ENCODE measurements at regions not wholly inside any gene's neighbourhood (a gene's known extent, or its start where the extent isn't known, plus 50 kb on each side); places are given as distances from the start of the nearest gene placed in this dataset.
"Not testable (repeated sequence)": the region's sequence is repeated elsewhere in the genome, so short reads cannot be mapped to it uniquely, and the experiment has no call there.

DNA sequence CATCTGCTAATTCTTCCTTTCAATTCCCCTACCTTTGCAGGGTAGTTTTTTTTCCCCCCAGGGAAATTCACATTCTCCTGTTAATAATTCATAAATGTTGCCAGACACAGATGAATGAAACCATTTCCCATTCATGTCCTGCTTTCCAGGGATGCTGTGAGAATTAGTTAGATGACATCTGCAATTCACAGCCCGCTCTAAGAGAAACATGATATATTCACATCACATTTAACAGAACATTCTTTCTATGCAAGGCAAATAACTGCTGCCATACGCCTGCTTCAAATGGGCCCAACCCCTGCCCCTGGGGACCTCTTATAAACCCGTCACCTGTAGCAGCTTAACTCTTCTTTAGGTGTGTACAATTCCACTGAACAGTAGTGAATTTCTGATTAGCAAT lies 110.6 kb upstream of the CTAGE1 start:
- in situ Hi-C loops (cut with HindIII; ENCODE audit: low pct_unique_long_range_greater_than_20kb, low sequenced_read_pairs) = no loop called here
- DNase-seq (ENCODE audit: low read depth, low spot score) = no peak

DNA sequence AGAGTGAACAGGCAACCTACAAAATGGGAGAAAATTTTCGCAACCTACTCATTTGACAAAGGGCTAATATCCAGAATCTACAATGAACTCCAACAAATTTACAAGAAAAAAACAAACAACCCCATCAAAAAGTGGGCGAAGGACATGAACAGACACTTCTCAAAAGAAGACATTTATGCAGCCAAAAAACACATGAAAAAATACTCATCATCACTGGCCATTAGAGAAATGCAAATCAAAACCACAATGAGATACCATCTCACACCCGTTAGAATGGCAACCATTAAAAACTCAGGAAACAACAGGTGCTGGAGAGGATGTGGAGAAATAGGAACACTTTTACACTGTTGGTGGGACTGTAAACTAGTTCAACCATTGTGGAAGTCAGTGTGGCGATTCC lies 117.0 kb upstream of the CTAGE1 start:
- in situ Hi-C loops (cut with HindIII; ENCODE audit: low pct_unique_long_range_greater_than_20kb, low sequenced_read_pairs); DNase-seq (ENCODE audit: low read depth, low spot score): not testable (repeated sequence)

DNA sequence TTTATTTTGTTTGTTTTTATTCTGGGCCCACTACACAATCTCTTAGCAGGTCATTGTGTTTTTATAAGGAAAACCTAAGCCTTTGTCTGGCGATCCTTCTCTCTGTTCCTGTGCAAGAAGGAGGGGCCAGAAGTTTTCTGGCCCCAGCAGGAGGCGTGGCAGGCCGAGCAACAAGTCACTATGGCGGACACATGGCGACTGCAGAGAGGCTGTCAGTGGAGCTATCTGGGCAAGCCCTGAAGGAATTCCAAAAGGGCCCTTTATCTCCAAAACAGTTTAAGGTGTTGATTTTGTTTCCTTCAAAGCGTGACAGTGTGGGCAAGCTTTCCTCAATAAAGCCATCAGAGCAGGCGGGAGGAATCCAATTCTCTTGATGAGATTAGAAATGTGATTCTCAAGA lies 118.8 kb upstream of the CTAGE1 start:
- in situ Hi-C loops (cut with HindIII; ENCODE audit: low pct_unique_long_range_greater_than_20kb, low sequenced_read_pairs) = no loop called here
- DNase-seq (ENCODE audit: low read depth, low spot score) = no peak

DNA sequence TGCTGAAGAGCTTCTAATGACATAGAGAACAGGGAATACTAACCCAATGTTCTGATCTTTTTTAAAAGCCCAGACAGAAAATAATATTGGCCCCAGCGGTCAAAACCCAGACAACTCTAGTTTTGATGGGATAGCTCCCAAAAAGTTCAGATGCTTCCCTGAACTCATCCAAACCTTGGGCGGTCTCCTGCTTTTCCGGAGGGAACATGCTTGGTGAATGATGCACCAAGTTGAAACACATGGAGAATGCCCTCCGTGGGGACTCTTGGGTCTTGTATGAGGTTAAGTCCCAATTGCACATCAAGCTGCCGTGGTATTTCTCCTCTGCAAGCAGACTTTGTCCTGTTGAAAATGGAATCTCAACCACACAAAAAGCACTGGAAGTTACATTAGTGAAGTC lies 120.7 kb upstream of the CTAGE1 start:
- in situ Hi-C loops (cut with HindIII; ENCODE audit: low pct_unique_long_range_greater_than_20kb, low sequenced_read_pairs) = no loop called here
- no peak for DNase-seq (ENCODE audit: low read depth, low spot score)

DNA sequence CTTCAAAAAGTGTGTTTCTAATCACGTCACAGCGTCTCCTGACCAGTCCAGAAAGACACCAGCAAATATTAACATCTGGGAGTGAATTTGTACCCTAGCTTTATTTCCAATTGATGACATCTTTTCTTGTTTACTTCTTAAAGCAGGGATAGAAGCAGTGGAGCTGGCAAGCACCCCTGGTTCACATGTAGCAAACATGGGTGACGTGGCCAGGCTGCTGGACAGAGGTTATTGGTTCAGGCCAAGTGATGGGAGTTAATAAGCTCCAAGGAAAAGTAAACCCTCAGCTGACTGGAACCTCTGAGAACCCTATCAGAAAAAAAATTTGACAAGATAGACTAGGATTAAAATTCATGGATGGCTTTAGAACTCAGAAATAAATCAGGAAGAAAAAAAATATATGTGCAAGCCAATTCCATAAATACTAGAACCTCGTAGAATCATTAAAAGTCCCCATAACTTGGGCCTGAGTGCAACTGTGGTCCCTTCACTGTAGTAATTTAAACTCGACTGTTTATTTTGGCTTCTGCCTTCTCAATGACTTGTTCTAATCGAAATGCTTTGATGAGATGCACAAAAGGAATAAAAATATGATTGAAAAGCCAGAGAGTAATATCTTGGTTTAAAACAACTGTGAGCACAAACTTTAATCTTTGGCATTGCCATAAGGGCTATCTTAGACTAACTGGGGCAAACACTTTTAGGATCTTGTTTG lies 121.5 kb upstream of the CTAGE1 start:
- in situ Hi-C loops (cut with HindIII; ENCODE audit: low pct_unique_long_range_greater_than_20kb, low sequenced_read_pairs) = no loop called here
- no peak for DNase-seq (ENCODE audit: low read depth, low spot score)

DNA sequence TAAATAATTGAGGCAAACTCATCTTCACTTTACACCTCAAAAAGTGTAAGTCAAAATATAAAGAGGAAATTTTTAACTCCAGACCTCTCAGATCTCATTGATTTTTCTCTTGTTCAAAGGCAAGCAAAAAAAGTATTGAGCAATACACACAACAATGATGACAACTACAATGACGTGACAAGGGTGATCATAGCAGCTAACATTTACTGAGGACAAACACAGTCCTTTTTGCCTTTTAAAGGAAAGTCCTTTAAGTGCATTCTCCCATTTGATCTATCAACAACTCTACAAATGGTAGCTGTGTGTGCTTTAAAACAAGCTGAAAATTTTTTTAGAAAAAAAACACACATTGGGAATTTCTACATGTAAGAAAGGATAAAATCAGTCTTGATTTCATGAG lies 123.5 kb upstream of the CTAGE1 start:
- DNase-seq (ENCODE audit: low read depth, low spot score) = no peak
- in situ Hi-C loops (cut with HindIII; ENCODE audit: low pct_unique_long_range_greater_than_20kb, low sequenced_read_pairs) = no loop called here

DNA sequence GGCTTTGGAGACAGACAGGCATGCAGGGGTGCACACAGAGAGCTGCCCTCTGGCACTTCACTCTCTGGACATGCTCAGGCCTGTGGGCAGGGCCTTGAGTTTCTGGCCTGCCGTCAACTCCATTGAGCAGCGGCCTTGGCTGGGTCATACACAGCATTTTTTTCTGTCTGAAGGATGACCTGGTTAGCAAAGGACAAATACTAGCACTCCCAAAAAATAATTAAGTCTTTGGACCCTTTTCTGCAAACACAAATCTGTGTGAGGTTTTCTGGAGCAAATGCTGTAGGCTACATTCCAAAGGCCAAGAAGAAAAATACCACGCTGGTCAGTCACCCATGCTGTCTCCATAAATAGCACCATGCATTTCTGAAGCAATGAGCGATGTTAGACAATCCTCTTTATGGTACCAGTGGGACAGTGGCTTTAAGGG lies 124.7 kb upstream of the CTAGE1 start:
- in situ Hi-C loops (cut with HindIII; ENCODE audit: low pct_unique_long_range_greater_than_20kb, low sequenced_read_pairs) = no loop called here

DNA sequence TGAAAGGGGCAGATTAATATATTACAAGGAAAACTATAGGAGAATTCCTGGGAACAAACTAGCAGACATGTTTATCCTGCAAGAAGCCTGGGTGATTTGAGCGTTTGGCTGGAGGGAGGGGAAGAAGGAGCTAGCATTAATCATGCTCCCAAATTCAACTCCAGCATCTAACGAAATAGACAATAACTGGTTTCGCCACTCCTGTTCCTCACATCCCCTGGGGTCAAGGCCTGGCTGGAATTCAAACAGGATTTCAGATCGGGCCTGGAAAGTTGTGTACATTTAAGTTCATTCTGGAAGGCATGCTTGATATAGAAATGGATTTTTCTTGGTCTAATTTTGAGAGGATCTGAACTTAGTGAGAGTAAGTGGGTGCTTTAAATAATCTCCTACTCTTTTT lies 126.1 kb upstream of the CTAGE1 start:
- in situ Hi-C loops (cut with HindIII; ENCODE audit: low pct_unique_long_range_greater_than_20kb, low sequenced_read_pairs) = no loop called here

More for the DNA sequence above, 124.7 kb upstream of the CTAGE1 start:
- no peak for DNase-seq (ENCODE audit: low read depth, low spot score)

DNA sequence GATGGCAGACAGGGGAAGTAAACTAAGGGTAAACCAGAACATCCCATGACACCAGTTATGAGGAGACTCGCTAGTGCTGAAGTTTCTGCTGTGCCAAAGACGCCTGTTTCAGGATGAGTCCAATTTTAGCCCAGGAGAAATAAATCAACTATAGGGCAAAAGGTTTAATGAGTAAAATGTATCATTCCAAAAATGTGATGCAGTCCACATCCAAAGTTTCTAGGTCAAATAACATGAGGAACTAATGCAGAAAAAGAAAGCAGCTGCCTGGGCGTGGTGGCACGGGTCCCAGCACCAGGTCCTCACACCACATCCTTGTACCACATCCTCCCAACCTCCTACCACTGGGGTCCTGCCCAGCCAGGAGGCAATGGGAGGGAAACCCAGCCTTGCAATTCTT lies 126.9 kb upstream of the CTAGE1 start:
- in situ Hi-C loops (cut with HindIII; ENCODE audit: low pct_unique_long_range_greater_than_20kb, low sequenced_read_pairs) = no loop called here
- DNase-seq (ENCODE audit: low read depth, low spot score) = no peak

More for the DNA sequence above, 126.1 kb upstream of the CTAGE1 start:
- no peak for DNase-seq (ENCODE audit: low read depth, low spot score)

DNA sequence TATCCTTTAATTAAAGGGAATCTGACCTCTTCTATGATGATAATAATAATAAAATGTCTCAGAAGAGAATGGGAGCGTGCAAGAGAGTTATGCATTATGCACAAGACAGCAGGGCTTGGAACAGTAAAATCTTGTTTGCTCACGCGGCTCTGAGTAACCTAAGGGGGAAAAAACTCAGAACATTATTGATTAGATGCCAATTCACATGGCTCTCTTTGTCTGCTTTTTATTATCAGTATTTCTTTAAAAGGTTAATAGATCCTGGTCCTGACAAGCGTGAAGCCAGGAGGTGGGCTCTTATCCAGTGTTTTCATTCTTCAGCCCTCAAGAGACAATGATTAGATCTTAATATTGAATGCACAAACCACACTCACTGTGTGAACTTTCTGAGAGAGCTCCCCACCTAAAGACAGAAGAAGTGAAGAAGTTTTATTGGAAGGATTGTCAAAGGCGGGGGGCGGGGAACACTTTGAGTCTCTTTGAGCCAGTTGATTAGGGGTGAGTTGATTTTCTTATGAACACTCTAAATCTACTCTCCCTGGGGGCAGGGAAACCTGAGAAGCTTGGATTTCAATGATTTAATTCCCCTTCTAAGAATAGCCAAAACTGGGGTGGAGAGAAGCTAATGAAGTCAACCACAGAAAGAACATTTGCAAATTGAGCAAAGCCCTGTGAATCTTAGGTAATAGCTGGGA lies 127.5 kb upstream of the CTAGE1 start:
- no peak for DNase-seq (ENCODE audit: low read depth, low spot score)
- in situ Hi-C loops (cut with HindIII; ENCODE audit: low pct_unique_long_range_greater_than_20kb, low sequenced_read_pairs) = no loop called here

DNA sequence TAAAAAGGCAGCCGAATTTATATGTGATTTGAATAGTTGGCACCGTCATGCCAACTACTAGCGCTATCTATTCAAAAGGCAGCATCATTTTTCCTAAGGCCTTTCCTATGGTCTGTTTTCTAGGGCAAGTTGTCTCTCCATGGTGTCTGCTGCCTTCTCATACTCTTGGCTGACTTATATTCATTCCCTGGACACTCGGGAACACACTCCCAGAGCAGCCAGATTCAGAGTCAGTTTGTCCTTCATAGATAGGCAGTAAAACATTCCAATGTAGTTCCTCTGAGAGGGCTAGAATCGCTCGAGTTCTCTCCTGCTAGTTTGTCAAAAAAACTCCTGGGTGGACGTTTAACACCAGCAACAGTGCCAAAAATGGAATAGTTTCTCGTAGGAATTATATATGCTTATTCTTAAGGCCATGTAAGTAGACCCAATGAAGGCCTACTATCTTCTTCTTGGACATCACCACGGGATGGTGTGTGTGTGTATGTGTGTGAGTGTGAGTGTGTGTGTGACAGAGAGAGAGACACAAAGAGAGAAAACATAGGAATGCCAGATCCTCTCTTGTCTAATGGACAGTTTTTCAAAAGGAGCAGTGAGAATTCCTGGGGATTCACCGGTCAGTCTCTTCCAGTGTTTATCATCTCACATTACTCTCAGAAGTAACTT lies 129.3 kb upstream of the CTAGE1 start:
- no peak for DNase-seq (ENCODE audit: low read depth, low spot score)
- in situ Hi-C loops (cut with HindIII; ENCODE audit: low pct_unique_long_range_greater_than_20kb, low sequenced_read_pairs) = no loop called here

DNA sequence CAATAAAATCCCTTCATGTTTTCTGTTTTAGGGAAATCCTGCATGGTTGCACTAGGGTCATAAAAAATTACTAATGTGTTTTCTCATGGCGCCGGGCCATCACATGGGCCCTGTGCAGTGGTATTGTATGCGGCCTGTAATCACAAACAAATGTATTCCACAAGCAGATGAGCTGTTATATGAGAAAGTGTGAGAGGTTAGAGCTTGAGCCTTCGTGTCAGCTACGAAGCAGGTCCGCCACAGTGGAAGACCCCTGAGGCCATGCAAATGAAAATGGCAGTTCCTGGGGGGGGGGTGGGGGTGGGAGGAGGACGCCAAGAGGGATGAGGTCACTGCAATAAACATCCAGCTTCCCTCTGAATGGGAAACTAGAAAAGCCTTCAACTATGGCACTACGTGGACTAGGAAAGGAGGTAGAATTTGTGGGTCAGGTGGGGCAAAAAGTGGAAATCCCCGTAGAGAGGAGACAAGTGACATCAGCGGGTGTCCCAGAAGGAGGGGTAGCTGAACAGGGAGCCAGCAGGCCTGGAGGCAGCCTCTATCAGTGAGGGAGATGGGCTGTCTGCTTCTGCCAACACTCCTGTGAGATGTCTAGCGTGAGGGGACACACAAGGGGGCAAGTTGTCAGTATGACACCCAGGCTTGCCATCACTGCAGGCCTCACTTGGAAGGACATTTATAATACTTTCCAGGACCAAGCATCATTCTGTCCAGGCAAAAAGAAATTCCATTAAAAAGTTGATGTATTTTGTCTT lies 130.3 kb upstream of the CTAGE1 start:
- in situ Hi-C loops (cut with HindIII; ENCODE audit: low pct_unique_long_range_greater_than_20kb, low sequenced_read_pairs) = no loop called here
- DNase-seq (ENCODE audit: low read depth, low spot score) = no peak

DNA sequence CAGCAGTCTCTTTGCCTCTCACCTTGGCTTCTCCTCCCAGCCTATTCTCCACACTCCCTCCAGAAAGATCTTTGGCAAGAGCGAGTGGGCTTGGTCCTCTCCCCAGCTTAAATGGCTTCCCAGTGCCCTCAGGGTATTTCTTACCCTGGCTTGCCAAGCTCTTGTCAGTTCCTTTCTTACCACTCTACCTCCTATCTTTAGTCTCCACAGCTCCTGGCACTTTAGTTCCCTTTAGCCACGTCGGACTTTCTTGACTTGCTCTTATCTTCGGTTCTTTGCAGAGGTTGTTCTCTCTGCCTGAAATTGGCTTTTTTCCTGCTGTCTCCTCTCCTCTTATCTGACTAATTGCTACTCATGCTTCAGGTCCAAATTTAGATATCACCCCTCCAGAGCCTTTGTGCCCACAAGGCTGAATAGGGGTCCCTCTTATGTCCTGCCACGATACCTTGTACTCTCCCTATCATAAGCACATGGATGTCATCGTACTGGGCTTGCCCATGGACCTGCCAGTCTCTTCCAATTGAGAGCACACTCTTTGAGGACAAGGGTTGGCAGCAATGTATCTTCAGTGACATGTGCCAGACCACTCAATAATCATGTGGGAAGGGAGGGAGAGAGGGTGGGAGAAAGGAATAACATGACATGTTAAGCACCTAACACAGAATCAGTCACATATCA lies 131.7 kb upstream of the CTAGE1 start:
- in situ Hi-C loops (cut with HindIII; ENCODE audit: low pct_unique_long_range_greater_than_20kb, low sequenced_read_pairs) = no loop called here
- no peak for DNase-seq (ENCODE audit: low read depth, low spot score)

DNA sequence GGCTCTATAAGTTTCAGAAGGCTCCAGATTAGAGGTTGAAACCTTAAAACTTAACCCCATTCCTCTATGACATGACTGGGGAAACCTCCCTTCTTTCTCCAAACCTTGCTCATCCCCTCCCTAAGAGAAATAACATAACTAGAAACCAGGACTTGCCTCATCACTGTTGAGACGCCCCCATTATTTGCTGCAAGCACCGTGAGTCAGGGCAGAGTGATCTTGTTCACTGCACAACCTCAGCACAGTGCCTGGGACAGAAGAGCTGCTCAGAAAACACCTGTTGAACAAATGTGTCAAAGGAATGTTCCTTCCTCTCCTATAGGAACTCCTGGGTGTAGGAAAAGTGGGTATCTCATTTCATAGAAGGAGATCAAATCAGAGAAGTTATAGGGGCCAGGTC lies 132.7 kb upstream of the CTAGE1 start:
- DNase-seq (ENCODE audit: low read depth, low spot score) = no peak
- in situ Hi-C loops (cut with HindIII; ENCODE audit: low pct_unique_long_range_greater_than_20kb, low sequenced_read_pairs) = no loop called here

DNA sequence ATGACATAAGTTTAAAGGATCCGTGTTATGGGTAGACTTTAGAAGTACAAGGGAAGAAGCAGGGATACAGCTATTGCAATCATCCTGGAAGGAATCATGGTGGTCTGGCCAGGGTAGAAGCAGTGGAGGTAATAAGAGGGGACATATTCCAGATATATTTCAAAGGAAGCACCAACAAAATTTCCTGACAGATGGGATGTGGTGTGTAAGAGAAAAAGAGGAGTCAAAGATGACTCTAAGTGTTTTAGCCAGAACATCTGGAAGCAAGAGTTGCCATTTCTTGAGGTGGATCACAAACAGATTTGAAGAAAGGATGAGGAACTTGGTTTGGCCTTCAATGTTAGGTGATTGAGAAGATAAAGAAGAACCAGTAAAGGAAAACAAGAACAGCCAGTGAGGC lies 133.1 kb upstream of the CTAGE1 start:
- no peak for DNase-seq (ENCODE audit: low read depth, low spot score)
- in situ Hi-C loops (cut with HindIII; ENCODE audit: low pct_unique_long_range_greater_than_20kb, low sequenced_read_pairs) = no loop called here

DNA sequence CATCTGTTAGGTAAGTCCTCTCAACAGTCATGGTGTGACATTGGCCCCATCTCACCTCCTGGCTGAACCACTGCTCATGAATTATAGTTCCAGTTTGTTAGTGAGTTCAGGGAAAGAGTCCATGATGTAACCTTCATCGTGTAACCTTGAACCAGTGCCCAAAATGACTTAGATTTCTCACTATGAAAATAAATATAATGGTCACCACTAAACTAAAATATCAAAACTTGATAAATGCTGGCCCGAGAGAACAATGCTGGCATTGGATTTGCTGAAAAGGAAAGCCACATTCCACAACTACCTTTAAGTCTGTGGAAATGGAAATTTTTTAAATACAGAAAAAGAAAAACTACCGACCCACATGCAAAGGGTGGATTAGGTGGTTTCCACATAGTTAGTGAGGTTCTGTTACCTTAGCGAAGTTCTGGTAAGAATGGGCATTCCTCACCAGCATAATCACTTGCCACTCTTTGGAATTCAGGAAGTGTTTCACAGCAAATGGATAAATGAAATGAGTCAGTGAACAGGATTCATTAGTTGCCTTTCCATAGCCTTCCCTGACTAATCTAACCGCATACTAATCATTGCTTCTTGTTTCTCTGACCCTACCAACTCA lies 133.9 kb upstream of the CTAGE1 start:
- in situ Hi-C loops (cut with HindIII; ENCODE audit: low pct_unique_long_range_greater_than_20kb, low sequenced_read_pairs) = no loop called here
- DNase-seq (ENCODE audit: low read depth, low spot score) = no peak

DNA sequence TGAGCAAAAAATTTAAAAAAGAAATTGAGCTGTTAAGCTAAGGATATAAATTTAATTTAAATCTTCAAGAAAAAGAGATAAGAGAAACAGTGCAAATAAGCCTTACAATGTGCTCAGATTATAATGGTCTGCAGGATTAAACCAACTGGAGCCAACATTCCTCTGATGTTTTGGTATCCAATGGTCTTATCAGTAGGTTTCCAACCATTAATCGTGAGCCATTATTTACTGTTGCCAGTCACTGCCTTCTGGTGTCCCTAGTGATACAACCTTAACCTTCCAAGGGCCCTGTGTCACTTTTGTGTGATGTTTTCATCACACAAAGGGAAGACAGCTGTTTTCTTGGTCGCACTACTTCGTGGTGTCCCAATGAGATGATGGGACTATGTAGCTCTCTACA lies 134.5 kb upstream of the CTAGE1 start:
- in situ Hi-C loops (cut with HindIII; ENCODE audit: low pct_unique_long_range_greater_than_20kb, low sequenced_read_pairs) = no loop called here

More for the DNA sequence above, 134.5 kb upstream of the CTAGE1 start:
- DNase-seq (ENCODE audit: low read depth, low spot score) = no peak

All from SK-MEL-5 (cell line).